Smooth muscle cell (in vitro differentiated cells): ENCODE measurements at regions not wholly inside any gene's neighbourhood (a gene's known extent, or its start where the extent isn't known, plus 50 kb on each side); places are given as distances from the start of the nearest gene placed in this dataset.

ENCODE experiments used
- DNase-seq: peaks from one replicate; lab custom pipeline; 2025; ENCODE audit not compliant: unreplicated experiment; lab: John Stamatoyannopoulos, UW
- H2AFZ ChIP-seq: fragments of 200-600 bp; sonication (generic); 2 replicates; pipeline ENCODE4 v1.6.0; 2016; ENCODE audit warnings: antibody characterized with exemption, low read depth, mild to moderate bottlenecking
- H3F3A ChIP-seq: fragments of 200-600 bp; sonication (generic); 2 replicates; pipeline ENCODE4 v1.6.0; 2017; ENCODE audit warnings: antibody characterized with exemption, low read depth
- H3K27ac ChIP-seq: fragments of 200-600 bp; sonication (generic); 2 replicates; pipeline ENCODE4 v1.5.1; 2016; ENCODE audit warnings: low read depth, mild to moderate bottlenecking
- H3K27me3 ChIP-seq: fragments of 200-600 bp; sonication (generic); 2 replicates; pipeline ENCODE4 v1.6.1; 2016; ENCODE audit warnings: low read depth, mild to moderate bottlenecking
- H3K36me3 ChIP-seq: fragments of 200-600 bp; sonication (generic); 2 replicates; pipeline ENCODE4 v1.5.1; 2016; ENCODE audit warnings: low read depth
- H3K4me1 ChIP-seq: fragments of 200-600 bp; sonication (generic); 2 replicates; pipeline ENCODE4 v1.5.1; 2016; ENCODE audit warnings: low read depth
- H3K4me2 ChIP-seq: fragments of 200-600 bp; sonication (generic); 2 replicates; pipeline ENCODE4 v1.6.0; 2016; ENCODE audit warnings: mild to moderate bottlenecking
- H3K4me3 ChIP-seq: fragments of 200-600 bp; sonication (generic); 2 replicates; pipeline ENCODE4 v1.5.1; 2016; ENCODE audit warnings: mild to moderate bottlenecking
- H3K79me2 ChIP-seq: fragments of 200-600 bp; sonication (generic); 2 replicates; pipeline ENCODE4 v1.6.0; 2016; ENCODE audit warnings: low read depth, mild to moderate bottlenecking
- H3K9ac ChIP-seq: fragments of 200-600 bp; sonication (generic); 2 replicates; pipeline ENCODE4 v1.6.0; 2016; ENCODE audit warnings: low read depth
- H3K9me3 ChIP-seq: fragments of 200-600 bp; sonication (generic); replicated peaks from 2 replicates; pipeline ENCODE4 v1.5.1; 2016; ENCODE audit warnings: low read depth
- H4K20me1 ChIP-seq: fragments of 200-600 bp; sonication (generic); 2 replicates; pipeline ENCODE4 v1.6.0; 2016; ENCODE audit warnings: low read depth
- CTCF ChIP-seq: fragments of 200-600 bp; sonication (generic); IDR thresholded peaks from 2 replicates; pipeline ENCODE4 v1.5.1; 2017; ENCODE audit warnings: borderline replicate concordance, mild to moderate bottlenecking, antibody characterized with exemption; ENCODE audit not compliant: insufficient read depth, poor library complexity, severe bottlenecking
- WGBS: methylation state at CpG from one replicate; pipeline ENCODE4 v1.1.7; 2016; ENCODE audit warnings: low lambda C conversion rate; 5-methylcytosine and 5-hydroxymethylcytosine counted together

- Histone ChIP-seq H3K9ac (no peak overlapping the region), H3K4me1 (no peaks in the 10 kb centered on the region), H3K27ac (no peak overlapping the region), H3K4me3 (no peak overlapping the region), H4K20me1 (no peaks in the 10 kb centered on the region), H3K9me3 (no peaks in the 10 kb centered on the region), H3K36me3 (no peaks in the 10 kb centered on the region), H3K79me2 (no peaks in the 10 kb centered on the region), H3K4me2 (no peak overlapping the region), H2AFZ (no peak overlapping the region), H3K27me3 (no peaks in the 10 kb centered on the region), H3F3A (no peaks in the 10 kb centered on the region)
- WGBS = 75% methylated on average over 11 of the region's 11 CpGs
- TF ChIP-seq CTCF = no peak
- no peak for DNase-seq
These were observed 535.2 kb downstream of the BCL11B start for GRCh38 chr14:98736701-98737338.

GRCh38 chr14:98741523-98741922, 530.5 kb downstream of the BCL11B start:
- no peaks in the 10 kb centered on the region for H3K27me3 ChIP-seq
- H4K20me1 ChIP-seq = no peaks in the 10 kb centered on the region
- H2AFZ ChIP-seq = no peak overlapping the region
- H3F3A ChIP-seq = no peaks in the 10 kb centered on the region
- H3K4me1 ChIP-seq = no peaks in the 10 kb centered on the region
- H3K27ac ChIP-seq = no peak overlapping the region
- no peak for TF ChIP-seq CTCF
- no peak overlapping the region for H3K4me2 ChIP-seq
- H3K36me3 ChIP-seq = no peaks in the 10 kb centered on the region
- DNase-seq = no peak
- 95% methylated on average over 8 of the region's 8 CpGs for WGBS
- no peaks in the 10 kb centered on the region for H3K9me3 ChIP-seq
- H3K79me2 ChIP-seq = no peaks in the 10 kb centered on the region
- H3K4me3 ChIP-seq = no peak overlapping the region
- H3K9ac ChIP-seq = no peak overlapping the region

GRCh38 chr14:98742001-98742400, 530.0 kb downstream of the BCL11B start:
- no peaks in the 10 kb centered on the region for H3K79me2 ChIP-seq
- H2AFZ ChIP-seq = no peak overlapping the region
- no peak overlapping the region for H3K9ac ChIP-seq
- TF ChIP-seq CTCF = no peak
- DNase-seq = no peak
- H3K27ac ChIP-seq = no peak overlapping the region
- no peaks in the 10 kb centered on the region for H3F3A ChIP-seq
- no peak overlapping the region for H3K4me2 ChIP-seq
- no peak overlapping the region for H3K4me3 ChIP-seq
- H4K20me1 ChIP-seq = no peaks in the 10 kb centered on the region
- H3K27me3 ChIP-seq = no peaks in the 10 kb centered on the region
- WGBS = 88% methylated on average over 7 of the region's 7 CpGs
- H3K36me3 ChIP-seq = no peaks in the 10 kb centered on the region
- no peaks in the 10 kb centered on the region for H3K9me3 ChIP-seq
- no peaks in the 10 kb centered on the region for H3K4me1 ChIP-seq

GRCh38 chr14:98743536-98743935, 528.5 kb downstream of the BCL11B start:
- Histone ChIP-seq H3K9ac (no peak overlapping the region), H3K9me3 (no peaks in the 10 kb centered on the region), H4K20me1 (no peaks in the 10 kb centered on the region), H3K79me2 (no peaks in the 10 kb centered on the region), H3F3A (no peaks in the 10 kb centered on the region), H2AFZ (no peak overlapping the region), H3K4me1 (no peaks in the 10 kb centered on the region), H3K36me3 (no peaks in the 10 kb centered on the region), H3K27ac (no peak overlapping the region), H3K4me3 (no peak overlapping the region), H3K27me3 (peaks cover 8% of the 10 kb centered on the region), H3K4me2 (no peak overlapping the region)
- WGBS = 87% methylated on average over 8 of the region's 8 CpGs
- TF ChIP-seq CTCF = no peak
- DNase-seq = no peak
